ENCODE measurements at regions not wholly inside any gene's neighbourhood (a gene's known extent, or its start where the extent isn't known, plus 50 kb on each side); places are given as distances from the start of the nearest gene placed in this dataset.
"Not testable (repeated sequence)": the region's sequence is repeated elsewhere in the genome, so short reads cannot be mapped to it uniquely, and the experiment has no call there.

DNA sequence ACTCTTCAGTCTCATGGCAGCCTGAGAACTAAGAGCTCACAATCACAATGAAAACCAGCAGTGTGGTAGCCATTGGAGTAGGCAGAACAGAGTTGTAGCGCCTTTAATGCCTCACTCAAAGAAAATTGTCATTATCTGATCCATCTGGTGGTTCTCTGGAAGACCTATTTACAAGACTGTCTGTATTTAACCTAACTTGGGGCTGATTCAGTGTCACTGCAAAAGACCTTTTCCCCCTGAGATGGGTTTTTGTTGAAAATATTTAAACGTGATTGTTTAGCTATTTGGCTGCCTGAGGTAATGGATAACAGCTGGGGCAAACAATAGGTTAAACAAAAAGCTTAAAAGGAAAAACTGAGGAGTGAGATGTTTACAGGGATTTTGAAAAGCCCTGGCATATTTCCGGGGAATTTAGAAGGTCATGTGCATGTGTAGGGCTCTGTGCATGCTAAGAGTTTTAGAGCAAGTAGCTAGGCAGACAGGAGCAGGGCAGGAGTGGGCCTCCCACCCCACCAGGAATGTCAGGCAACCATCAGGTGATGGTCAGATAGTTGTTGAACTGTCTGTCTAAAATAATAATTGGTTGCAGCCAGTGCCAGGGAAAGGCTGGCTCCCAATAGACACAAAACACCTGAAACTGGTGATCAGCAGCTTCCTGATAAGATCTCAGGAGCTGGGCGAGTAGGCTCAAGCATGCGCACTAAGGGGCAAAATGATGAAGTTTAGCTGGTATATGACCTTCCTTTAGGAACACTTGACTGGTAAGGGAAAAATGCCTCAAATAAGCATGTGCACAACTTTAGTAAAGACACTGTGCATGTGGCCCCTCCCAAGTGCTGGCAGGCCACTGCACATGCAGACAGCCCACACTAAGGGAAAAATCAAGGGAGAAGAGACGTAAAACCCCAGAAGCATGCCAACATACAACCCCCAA, 70.8 kb upstream of the AKIRIN2 start:
- no peak for DNase-seq (ENCODE audit: low spot score)

DNA sequence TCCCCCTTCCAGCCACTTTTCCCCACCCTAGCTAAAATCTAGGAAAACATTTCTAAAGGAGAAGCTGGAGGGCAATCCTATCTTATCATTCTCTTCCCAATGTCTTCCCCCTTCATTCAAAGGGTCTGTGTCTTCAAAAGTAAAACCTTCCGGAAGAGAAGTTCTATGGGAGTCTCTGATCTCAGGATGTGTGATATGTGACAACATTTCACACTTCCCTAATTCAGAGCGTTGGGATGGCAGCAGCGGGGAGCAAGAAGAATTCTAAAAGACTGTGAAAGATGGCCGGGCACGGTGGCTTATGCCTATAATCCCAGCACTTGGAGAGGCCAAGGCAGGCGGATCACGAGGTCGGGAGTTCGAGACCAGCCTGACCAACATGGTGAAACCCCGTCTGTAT, 65.4 kb upstream of the AKIRIN2 start:
- ATAC-seq (no peak), DNase-seq (ENCODE audit: low spot score) (no peak)

More for the DNA sequence above, 70.8 kb upstream of the AKIRIN2 start:
- ATAC-seq, result no peak

DNA sequence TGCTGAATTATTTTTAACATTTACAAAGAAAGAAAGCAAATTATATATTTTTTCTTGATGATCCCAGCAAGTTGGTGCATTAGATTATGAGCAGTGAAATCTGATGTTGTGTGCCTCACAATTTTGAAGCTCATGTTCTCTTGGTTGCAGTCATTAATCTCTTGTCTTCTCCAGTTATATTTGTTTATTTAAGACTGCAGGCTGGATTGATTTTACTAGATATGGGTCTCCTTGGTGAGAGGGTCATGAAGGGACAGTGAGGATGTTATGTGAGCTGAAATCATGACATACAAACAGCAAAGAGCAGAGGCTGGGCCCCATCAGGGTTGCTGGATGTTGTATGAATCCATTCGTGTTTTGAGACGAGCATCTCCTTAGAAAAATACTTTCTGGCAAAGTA, 64.2 kb upstream of the AKIRIN2 start:
- no peak for DNase-seq (ENCODE audit: low spot score)
- no peak for ATAC-seq

DNA sequence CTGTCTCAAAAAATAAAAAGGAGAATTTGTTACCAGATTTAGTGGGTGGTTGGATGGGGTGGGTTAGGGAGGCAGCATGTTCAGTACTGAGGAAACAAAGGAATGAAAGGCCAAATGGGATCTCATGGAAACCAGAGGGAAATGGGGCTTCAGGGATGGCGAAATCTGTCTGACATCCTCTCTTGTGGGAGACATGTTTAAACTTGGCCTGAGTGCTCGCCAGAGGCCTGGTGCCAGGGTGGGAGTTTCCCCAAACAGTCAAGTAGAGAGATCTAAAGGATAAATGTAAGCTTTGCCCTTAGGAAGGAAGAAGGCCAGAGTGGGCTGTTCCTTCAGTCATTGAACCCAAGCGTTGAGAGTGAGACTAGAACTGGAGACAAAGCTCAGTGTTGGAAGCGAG, 61.9 kb upstream of the AKIRIN2 start:
- no peak for ATAC-seq
- no peak for DNase-seq (ENCODE audit: low spot score)

- DNase-seq (ENCODE audit: low spot score), result no peak
- ATAC-seq, result no peak
Measured at GRCh38 chr6:87763276-87763675, 61.2 kb upstream of the AKIRIN2 start.

GRCh38 chr6:87762116-87762515, 60.1 kb upstream of the AKIRIN2 start:
- ATAC-seq, result no peak

DNA sequence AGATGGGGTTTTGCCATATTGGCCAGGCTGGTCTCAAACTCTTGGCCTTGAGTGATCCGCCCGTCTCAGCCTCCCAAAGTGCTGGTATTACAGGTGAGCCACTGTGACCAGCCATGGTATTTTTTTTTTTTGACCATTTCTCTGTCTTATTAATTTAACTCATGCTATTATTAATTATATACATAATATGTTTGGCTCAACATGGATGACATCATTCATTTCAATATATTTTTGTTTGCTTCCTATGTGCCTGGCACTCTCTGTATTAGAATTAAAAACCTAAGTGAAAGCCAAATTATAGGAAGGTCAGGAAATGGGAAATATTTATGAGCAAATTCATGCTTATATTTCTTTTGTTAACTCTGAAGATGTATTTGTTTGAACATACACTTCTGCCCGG, 55.8 kb upstream of the AKIRIN2 start:
- ATAC-seq (no peak), DNase-seq (ENCODE audit: low spot score) (no peak)

More at GRCh38 chr6:87762116-87762515, 60.1 kb upstream of the AKIRIN2 start:
- no peak for DNase-seq (ENCODE audit: low spot score)

DNA sequence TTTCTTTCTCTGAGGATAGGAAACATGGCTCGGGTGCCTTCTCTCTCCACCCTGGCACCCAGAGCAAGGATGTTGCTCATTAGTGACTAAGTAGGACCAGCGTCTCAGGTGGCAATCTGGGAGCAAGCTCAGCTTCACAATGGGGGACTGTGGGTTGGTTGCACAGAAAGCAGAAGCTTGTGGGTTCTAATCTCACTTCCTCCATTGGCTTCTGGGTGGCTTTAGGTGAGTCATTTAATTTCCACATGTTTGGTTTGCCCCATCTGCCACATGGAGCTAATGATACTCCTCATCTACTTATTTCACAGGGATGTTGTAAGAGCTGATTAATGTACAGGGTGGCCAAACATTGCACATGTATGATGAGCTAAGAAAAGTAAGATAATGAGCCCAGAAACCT, 54.8 kb upstream of the AKIRIN2 start:
- no peak for ATAC-seq
- no peak for DNase-seq (ENCODE audit: low spot score)

- DNase-seq (ENCODE audit: low spot score), result peak; percentile 49
Measured at GRCh38 chr6:87755708-87756671, 54.0 kb upstream of the AKIRIN2 start.

DNA sequence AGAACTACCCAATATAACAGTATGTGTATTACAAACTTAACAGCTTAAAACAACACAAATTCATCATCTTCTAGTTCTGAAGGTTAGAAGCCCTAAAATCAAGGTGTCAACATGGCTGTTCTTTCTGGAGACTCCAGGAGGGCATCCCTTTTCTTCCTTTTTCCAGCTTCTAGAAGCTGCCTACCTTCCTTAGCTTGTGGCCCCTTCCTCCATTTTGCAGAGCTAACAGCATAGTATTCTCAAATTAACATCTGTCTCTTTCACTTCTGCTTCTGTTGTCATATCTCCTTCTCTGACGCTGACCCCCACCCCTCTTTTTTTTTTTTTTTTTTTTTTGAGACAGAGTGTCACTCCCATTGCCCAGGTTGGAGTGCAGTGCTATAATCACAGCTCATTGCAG, 52.8 kb upstream of the AKIRIN2 start:
- DNase-seq (ENCODE audit: low spot score) (no peak), ATAC-seq (no peak)

More at GRCh38 chr6:87755708-87756671, 54.0 kb upstream of the AKIRIN2 start:
- ATAC-seq, result peak; percentile 94

GRCh38 chr6:87753131-87753685, 51.2 kb upstream of the AKIRIN2 start:
- ATAC-seq (no peak), DNase-seq (ENCODE audit: low spot score) (no peak)

GRCh38 chr6:87752503-87752902, 50.5 kb upstream of the AKIRIN2 start:
- ATAC-seq; DNase-seq (ENCODE audit: low spot score): not testable (repeated sequence)

All from left lobe of liver (tissue), 2 donors.